ENCODE measurements at regions not wholly inside any gene's neighbourhood (a gene's known extent, or its start where the extent isn't known, plus 50 kb on each side); places are given as distances from the start of the nearest gene placed in this dataset.

GRCh38 chr18:73099759-73100158 is 232.0 kb upstream of the NETO1 start:
- 32 to 59% methylated on average over 2 of the region's 2 CpGs for WGBS, 2 donors (ENCODE audit: low coverage in 1 of 2)
- H3K9me3 ChIP-seq, result no peaks in the 10 kb centered on the region
- TF ChIP-seq POLR2AphosphoS5 (IDR thresholded peaks at IDR 0.05) (no peak), CTCF (IDR thresholded peaks at IDR 0.05) (no peak), POLR2A (IDR thresholded peaks at IDR 0.05) (no peak), EP300 (IDR thresholded peaks at IDR 0.05) (no peak)
- no peaks in the 10 kb centered on the region for H3K4me1 ChIP-seq
- no peak overlapping the region for H3K4me3 ChIP-seq
- no peak overlapping the region for H3K27ac ChIP-seq
- no peaks in the 10 kb centered on the region for H3K27me3 ChIP-seq
- ATAC-seq, result no peak
- H3K36me3 ChIP-seq, result no peaks in the 10 kb centered on the region

- H3K36me3 ChIP-seq, result no peaks in the 10 kb centered on the region
- TF ChIP-seq POLR2A (IDR thresholded peaks at IDR 0.05), result no peak
- TF ChIP-seq EP300 (IDR thresholded peaks at IDR 0.05), result no peak
- TF ChIP-seq CTCF (IDR thresholded peaks at IDR 0.05), result no peak
- TF ChIP-seq POLR2AphosphoS5 (IDR thresholded peaks at IDR 0.05), result no peak
- H3K4me1 ChIP-seq, result no peaks in the 10 kb centered on the region
- 38 to 64% methylated on average over 1 of the region's 1 CpG for WGBS, 2 donors (ENCODE audit: low coverage in 1 of 2)
- no peaks in the 10 kb centered on the region for H3K27me3 ChIP-seq
- ATAC-seq, result no peak
- peaks cover 0 to 9% (median 0%) of the 10 kb centered on the region in 3 donors for H3K9me3 ChIP-seq
- no peak overlapping the region for H3K27ac ChIP-seq
- no peak overlapping the region for H3K4me3 ChIP-seq
Measured at GRCh38 chr18:73093687-73094250, 226.0 kb upstream of the NETO1 start.

GRCh38 chr18:73088445-73088844 is 220.7 kb upstream of the NETO1 start:
- Histone ChIP-seq H3K36me3 (no peaks in the 10 kb centered on the region), H3K9me3 (peaks cover 0 to 9% (median 0%) of the 10 kb centered on the region in 3 donors), H3K4me1 (no peaks in the 10 kb centered on the region), H3K4me3 (no peak overlapping the region), H3K27ac (no peak overlapping the region), H3K27me3 (no peaks in the 10 kb centered on the region)
- no peak for ATAC-seq
- WGBS, 2 donors (ENCODE audit: low coverage in 1 of 2), result 77 to 88% methylated on average over 1 of the region's 1 CpG
- TF ChIP-seq POLR2A (IDR thresholded peaks at IDR 0.05), result no peak
- TF ChIP-seq EP300 (IDR thresholded peaks at IDR 0.05), result no peak
- TF ChIP-seq POLR2AphosphoS5 (IDR thresholded peaks at IDR 0.05), result no peak
- no peak for TF ChIP-seq CTCF (IDR thresholded peaks at IDR 0.05)

GRCh38 chr18:73087282-73087977 is 219.6 kb upstream of the NETO1 start:
- 61 to 67% methylated on average over 7 to 8 of the region's 8 CpGs for WGBS, 2 donors (ENCODE audit: low coverage in 1 of 2)
- no peaks in the 10 kb centered on the region for H3K27me3 ChIP-seq
- H3K9me3 ChIP-seq, result peaks cover 0 to 9% (median 0%) of the 10 kb centered on the region in 3 donors
- H3K4me1 ChIP-seq, result no peaks in the 10 kb centered on the region
- no peak overlapping the region for H3K27ac ChIP-seq
- no peaks in the 10 kb centered on the region for H3K36me3 ChIP-seq
- H3K4me3 ChIP-seq, result no peak overlapping the region
- TF ChIP-seq EP300 (IDR thresholded peaks at IDR 0.05) (no peak), POLR2A (IDR thresholded peaks at IDR 0.05) (no peak), CTCF (IDR thresholded peaks at IDR 0.05) (no peak), POLR2AphosphoS5 (IDR thresholded peaks at IDR 0.05) (no peak)
- ATAC-seq, result no peak

- WGBS, 2 donors (ENCODE audit: low coverage in 1 of 2), result 61 to 75% methylated on average over 2 of the region's 2 CpGs
- no peaks in the 10 kb centered on the region for H3K4me1 ChIP-seq
- H3K36me3 ChIP-seq, result no peaks in the 10 kb centered on the region
- TF ChIP-seq POLR2A (IDR thresholded peaks at IDR 0.05) (no peak), CTCF (IDR thresholded peaks at IDR 0.05) (no peak), POLR2AphosphoS5 (IDR thresholded peaks at IDR 0.05) (no peak), EP300 (IDR thresholded peaks at IDR 0.05) (no peak)
- no peaks in the 10 kb centered on the region for H3K9me3 ChIP-seq
- no peaks in the 10 kb centered on the region for H3K27me3 ChIP-seq
- no peak overlapping the region for H3K4me3 ChIP-seq
- no peak for ATAC-seq
- no peak overlapping the region for H3K27ac ChIP-seq
Measured at GRCh38 chr18:73079920-73080319, 212.1 kb upstream of the NETO1 start.

All from gastroesophageal sphincter (tissue), 4 donors.